Panc1 (cell line): ENCODE measurements at regions not wholly inside any gene's neighbourhood (a gene's known extent, or its start where the extent isn't known, plus 50 kb on each side); places are given as distances from the start of the nearest gene placed in this dataset.

ENCODE experiments used
- POLR2AphosphoS5 ChIP-seq: IDR thresholded peaks from 2 replicates; pipeline ENCODE4 v1.6.1; 2012; ENCODE audit warnings: mild to moderate bottlenecking, low read depth, low read length, moderate library complexity
- SIN3A ChIP-seq: IDR thresholded peaks from 2 replicates; pipeline ENCODE4 v1.6.1; 2012; ENCODE audit warnings: low read depth, mild to moderate bottlenecking, low read length, moderate library complexity, borderline replicate concordance; ENCODE audit not compliant: insufficient read depth
- TCF7L2 ChIP-seq: IDR thresholded peaks from 2 replicates; pipeline ENCODE4 v1.6.1; 2011; ENCODE audit warnings: mild to moderate bottlenecking, low read depth, low read length, inconsistent platforms
- TF ChIP-seq, protein P1 (sequence below), 2 experiments: IDR thresholded peaks; 2 replicates each; pipeline ENCODE4 v1.6.1; 2011 to 2012; ENCODE audit warnings: low read depth in 2 of 2, control low read depth in 1 of 2, low read length in 1 of 2, mild to moderate bottlenecking in 1 of 2, moderate library complexity in 1 of 2; ENCODE audit not compliant: insufficient read depth in 1 of 2
- TF ChIP-seq, protein P2 (sequence below): fragments of 450-650 bp; IDR thresholded peaks from 2 replicates; pipeline ENCODE4 v1.5.1; 2017; ENCODE audit warnings: mild to moderate bottlenecking

DNA sequence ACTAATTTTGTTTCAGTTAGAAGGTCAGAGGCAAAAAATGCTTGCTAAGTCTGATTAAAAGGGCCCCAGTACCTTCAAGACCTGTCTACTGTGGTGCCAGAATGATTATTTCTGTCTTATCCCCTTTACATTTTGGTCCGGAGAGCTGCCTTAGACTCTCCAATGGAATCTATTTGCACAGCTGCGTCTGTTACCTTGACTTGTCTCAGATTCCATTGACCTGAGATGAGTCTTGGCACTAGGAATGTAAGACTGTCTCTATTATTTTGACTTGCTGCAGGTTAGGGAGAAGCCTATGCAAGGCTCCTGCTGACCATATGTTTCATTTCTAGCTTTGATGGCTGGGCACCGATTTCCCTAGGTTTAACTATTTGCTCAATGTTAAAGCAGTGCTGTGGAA, 457.6 kb downstream of the KCTD8 start:
- TF ChIP-seq, protein P1, sequence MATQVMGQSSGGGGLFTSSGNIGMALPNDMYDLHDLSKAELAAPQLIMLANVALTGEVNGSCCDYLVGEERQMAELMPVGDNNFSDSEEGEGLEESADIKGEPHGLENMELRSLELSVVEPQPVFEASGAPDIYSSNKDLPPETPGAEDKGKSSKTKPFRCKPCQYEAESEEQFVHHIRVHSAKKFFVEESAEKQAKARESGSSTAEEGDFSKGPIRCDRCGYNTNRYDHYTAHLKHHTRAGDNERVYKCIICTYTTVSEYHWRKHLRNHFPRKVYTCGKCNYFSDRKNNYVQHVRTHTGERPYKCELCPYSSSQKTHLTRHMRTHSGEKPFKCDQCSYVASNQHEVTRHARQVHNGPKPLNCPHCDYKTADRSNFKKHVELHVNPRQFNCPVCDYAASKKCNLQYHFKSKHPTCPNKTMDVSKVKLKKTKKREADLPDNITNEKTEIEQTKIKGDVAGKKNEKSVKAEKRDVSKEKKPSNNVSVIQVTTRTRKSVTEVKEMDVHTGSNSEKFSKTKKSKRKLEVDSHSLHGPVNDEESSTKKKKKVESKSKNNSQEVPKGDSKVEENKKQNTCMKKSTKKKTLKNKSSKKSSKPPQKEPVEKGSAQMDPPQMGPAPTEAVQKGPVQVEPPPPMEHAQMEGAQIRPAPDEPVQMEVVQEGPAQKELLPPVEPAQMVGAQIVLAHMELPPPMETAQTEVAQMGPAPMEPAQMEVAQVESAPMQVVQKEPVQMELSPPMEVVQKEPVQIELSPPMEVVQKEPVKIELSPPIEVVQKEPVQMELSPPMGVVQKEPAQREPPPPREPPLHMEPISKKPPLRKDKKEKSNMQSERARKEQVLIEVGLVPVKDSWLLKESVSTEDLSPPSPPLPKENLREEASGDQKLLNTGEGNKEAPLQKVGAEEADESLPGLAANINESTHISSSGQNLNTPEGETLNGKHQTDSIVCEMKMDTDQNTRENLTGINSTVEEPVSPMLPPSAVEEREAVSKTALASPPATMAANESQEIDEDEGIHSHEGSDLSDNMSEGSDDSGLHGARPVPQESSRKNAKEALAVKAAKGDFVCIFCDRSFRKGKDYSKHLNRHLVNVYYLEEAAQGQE (IDR thresholded peaks at IDR 0.05; ENCODE audit: insufficient read depth in 1 of 2, low read depth in 2 of 2, low read length in 1 of 2): no peak
- TF ChIP-seq, protein P2, sequence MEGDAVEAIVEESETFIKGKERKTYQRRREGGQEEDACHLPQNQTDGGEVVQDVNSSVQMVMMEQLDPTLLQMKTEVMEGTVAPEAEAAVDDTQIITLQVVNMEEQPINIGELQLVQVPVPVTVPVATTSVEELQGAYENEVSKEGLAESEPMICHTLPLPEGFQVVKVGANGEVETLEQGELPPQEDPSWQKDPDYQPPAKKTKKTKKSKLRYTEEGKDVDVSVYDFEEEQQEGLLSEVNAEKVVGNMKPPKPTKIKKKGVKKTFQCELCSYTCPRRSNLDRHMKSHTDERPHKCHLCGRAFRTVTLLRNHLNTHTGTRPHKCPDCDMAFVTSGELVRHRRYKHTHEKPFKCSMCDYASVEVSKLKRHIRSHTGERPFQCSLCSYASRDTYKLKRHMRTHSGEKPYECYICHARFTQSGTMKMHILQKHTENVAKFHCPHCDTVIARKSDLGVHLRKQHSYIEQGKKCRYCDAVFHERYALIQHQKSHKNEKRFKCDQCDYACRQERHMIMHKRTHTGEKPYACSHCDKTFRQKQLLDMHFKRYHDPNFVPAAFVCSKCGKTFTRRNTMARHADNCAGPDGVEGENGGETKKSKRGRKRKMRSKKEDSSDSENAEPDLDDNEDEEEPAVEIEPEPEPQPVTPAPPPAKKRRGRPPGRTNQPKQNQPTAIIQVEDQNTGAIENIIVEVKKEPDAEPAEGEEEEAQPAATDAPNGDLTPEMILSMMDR: no peak
- TF ChIP-seq POLR2AphosphoS5: no peak
- TF ChIP-seq SIN3A: no peak
- TF ChIP-seq TCF7L2: no peak
